SW 1271 (cell line): ENCODE measurements at regions not wholly inside any gene's neighbourhood (a gene's known extent, or its start where the extent isn't known, plus 50 kb on each side); places are given as distances from the start of the nearest gene placed in this dataset.

Experiments used
- DNase-seq, 2 experiments: peaks; one replicate each; lab custom pipeline; 2025; lab: John Stamatoyannopoulos, UW

- no peak for DNase-seq
These were observed 55.4 kb upstream of the EYA4 start for GRCh38 chr6:133185731-133186130.

- DNase-seq: no peak
These were observed 54.0 kb upstream of the EYA4 start for GRCh38 chr6:133187114-133187513.

GRCh38 chr6:133187657-133188453, 53.3 kb upstream of the EYA4 start:
- DNase-seq: no peak

DNA sequence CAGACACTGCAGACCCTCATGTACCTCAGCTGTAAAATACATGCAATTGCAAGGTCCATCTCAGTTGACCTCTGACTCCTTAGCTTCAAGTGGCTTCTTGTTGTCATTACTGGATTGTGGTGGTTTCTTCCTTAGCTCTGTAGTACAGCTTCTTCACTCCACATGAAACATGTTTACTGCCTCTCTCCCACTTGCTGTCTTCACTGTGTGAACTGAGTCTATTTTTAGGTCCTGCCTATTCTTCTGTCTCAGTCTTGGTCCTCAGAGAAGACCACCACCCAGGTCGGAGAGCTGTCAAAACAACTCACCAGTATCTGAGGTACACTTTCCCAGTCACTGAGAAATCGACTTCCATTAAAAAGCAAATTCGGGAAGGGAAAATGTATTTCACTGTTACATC, 50.2 kb upstream of the EYA4 start:
- DNase-seq: no peak

DNA sequence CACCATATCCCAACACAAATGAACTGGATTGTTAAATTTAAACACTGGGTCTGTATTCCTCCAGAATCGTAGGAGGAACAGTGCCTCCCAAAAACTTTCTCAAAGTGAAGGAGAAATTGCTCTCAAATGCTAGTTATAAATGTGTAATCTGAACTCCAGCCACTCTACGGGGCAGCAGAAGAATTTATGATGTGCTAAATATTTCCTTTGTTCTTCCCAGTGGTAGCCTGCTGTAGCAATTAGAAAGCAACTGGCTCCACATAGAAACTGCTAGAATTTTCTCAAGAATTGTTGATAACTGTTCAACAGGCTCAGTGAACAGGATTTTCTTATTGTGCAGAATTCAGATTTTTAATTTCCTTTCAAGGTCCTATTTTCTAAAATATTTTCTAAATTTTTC, 49.8 kb upstream of the EYA4 start:
- no peak for DNase-seq
